HFFc6 (cell line): ENCODE measurements at regions not wholly inside any gene's neighbourhood (a gene's known extent, or its start where the extent isn't known, plus 50 kb on each side); places are given as distances from the start of the nearest gene placed in this dataset.

Experiments used
- DNase-seq: peaks from one replicate; pipeline ENCODE4 v3.0.0-alpha.2; 2018
- H3K27ac Mint-ChIP-seq: 2 replicates; pipeline ENCODE4 v1.8.0; 2020; ENCODE audit warnings: mild to moderate bottlenecking, mixed read lengths
- H3K27me3 Mint-ChIP-seq: 2 replicates; pipeline ENCODE4 v1.8.0; 2021; ENCODE audit warnings: mild to moderate bottlenecking, moderate library complexity, mixed read lengths; ENCODE audit not compliant: insufficient read depth
- H3K36me3 Mint-ChIP-seq: 2 replicates; pipeline ENCODE4 v1.8.0; 2021; ENCODE audit warnings: low read depth, mixed read lengths
- H3K4me1 Mint-ChIP-seq: 2 replicates; pipeline ENCODE4 v1.8.0; 2020; ENCODE audit warnings: low read depth, mixed read lengths
- H3K4me3 Mint-ChIP-seq: 2 replicates; pipeline ENCODE4 v1.8.0; 2020; ENCODE audit warnings: mild to moderate bottlenecking, moderate library complexity, mixed read lengths
- H3K9me3 Mint-ChIP-seq: 2 replicates; pipeline ENCODE4 v1.8.0; 2020; ENCODE audit warnings: mild to moderate bottlenecking, mixed read lengths
- TF ChIP-seq, protein P1 (sequence below): fragments of 200-600 bp; sonication (generic); IDR thresholded peaks from 2 replicates; pipeline ENCODE4 v1.5.0; 2021; ENCODE audit warnings: antibody characterized with exemption, mild to moderate bottlenecking

GRCh38 chr13:89688918-89689317, 1658.6 kb upstream of the MIR17HG start:
- no peak overlapping the region for H3K27ac Mint-ChIP-seq
- no peak for DNase-seq
- H3K27me3 Mint-ChIP-seq: no peaks in the 10 kb centered on the region
- TF ChIP-seq, protein P1, sequence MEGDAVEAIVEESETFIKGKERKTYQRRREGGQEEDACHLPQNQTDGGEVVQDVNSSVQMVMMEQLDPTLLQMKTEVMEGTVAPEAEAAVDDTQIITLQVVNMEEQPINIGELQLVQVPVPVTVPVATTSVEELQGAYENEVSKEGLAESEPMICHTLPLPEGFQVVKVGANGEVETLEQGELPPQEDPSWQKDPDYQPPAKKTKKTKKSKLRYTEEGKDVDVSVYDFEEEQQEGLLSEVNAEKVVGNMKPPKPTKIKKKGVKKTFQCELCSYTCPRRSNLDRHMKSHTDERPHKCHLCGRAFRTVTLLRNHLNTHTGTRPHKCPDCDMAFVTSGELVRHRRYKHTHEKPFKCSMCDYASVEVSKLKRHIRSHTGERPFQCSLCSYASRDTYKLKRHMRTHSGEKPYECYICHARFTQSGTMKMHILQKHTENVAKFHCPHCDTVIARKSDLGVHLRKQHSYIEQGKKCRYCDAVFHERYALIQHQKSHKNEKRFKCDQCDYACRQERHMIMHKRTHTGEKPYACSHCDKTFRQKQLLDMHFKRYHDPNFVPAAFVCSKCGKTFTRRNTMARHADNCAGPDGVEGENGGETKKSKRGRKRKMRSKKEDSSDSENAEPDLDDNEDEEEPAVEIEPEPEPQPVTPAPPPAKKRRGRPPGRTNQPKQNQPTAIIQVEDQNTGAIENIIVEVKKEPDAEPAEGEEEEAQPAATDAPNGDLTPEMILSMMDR: no peak
- H3K4me1 Mint-ChIP-seq: no peaks in the 10 kb centered on the region
- H3K36me3 Mint-ChIP-seq: no peaks in the 10 kb centered on the region
- peaks cover 22% of the 10 kb centered on the region; the same call in 1 of the 2 replicates for H3K9me3 Mint-ChIP-seq
- no peak overlapping the region for H3K4me3 Mint-ChIP-seq

DNA sequence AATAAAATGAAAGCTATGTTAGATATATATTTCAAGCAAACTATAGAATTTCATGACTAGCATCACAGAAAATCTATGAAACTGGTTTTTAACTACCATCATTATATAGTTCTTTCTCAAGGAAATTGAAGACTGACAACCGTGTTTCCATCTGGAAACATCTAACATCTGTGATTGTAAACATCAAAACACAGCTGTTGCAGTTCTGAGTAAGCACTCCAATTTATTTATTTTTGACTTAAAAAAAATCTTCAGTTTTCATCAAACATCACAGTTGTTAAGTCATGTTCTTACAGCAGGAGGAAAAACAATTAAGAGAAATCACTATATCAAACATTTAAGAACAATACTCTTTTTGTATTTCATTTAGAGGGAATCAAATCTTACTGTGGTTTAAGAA, 1653.0 kb upstream of the MIR17HG start:
- Mint-ChIP-seq H3K4me1 (no peaks in the 10 kb centered on the region), H3K27ac (no peak overlapping the region), H3K9me3 (peaks cover 19% of the 10 kb centered on the region), H3K4me3 (no peak overlapping the region), H3K36me3 (no peaks in the 10 kb centered on the region), H3K27me3 (no peaks in the 10 kb centered on the region)
- TF ChIP-seq, protein P1: no peak
- DNase-seq: no peak

DNA sequence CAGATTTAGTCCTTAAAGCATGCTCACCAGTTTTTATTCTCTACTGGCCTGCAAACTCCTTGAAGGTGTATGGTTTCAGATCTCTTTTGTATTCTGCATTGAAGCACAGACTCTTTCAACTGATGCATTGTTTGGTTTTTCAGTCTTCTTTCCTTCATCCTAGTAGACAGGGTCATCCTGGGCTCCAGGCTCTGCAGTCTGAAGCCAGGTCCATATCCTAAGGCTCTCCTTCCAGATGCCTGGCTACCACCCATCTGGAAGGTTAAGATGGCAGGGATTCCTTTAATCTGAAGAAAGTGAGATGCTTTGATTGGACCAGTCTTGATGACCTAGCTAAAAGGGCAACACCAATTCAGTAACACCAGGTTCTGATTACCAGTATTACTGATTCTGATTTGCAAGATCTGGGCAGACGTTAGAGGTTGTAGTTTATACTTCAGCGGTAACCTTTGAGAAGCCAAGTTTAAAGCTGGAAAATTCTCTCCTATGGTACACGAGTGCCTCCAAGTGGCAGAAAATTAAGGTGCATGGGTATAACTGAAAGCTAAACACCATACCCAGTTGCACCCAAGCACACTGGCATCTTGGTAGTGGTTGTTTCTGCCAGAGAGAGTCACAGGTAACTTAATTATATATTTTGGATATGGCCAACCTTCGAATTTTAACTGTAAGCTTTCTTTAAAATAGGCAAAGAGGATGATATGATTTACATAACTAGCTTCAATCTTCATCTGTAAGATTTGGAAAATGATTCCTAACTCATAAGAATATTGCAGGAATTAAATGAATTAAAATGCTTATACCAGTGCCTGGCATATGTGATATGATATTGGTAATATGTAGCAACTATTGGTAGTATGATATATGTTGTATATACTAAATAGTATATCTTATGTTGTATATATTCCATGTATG, 1651.9 kb upstream of the MIR17HG start:
- Mint-ChIP-seq H3K27me3 (no peaks in the 10 kb centered on the region), H3K36me3 (no peaks in the 10 kb centered on the region), H3K4me3 (no peak overlapping the region), H3K4me1 (no peaks in the 10 kb centered on the region), H3K27ac (no peak overlapping the region), H3K9me3 (peaks cover 17% of the 10 kb centered on the region)
- TF ChIP-seq, protein P1: peak; percentile 60
- no peak for DNase-seq

DNA sequence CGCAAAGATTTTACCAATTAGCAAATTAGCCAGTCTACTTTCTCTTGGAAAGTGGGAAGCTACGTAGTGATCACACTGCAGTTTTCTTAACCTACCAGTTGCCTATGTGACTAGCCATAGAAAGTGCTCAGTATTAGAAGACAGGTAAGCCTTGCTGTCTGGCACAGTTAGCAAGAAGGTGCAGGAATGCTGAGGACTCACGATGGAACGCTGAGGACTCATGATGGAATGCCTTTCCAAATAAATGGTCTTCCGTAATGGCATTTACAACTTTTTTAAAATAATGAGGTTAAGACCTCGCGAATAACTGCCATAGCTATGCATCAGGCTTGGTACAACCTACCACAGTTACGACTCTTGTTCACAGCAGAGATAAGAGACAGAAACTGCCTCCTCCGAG, 1645.6 kb upstream of the MIR17HG start:
- no peak overlapping the region for H3K4me3 Mint-ChIP-seq
- no peak for DNase-seq
- H3K27ac Mint-ChIP-seq: no peak overlapping the region
- no peaks in the 10 kb centered on the region for H3K27me3 Mint-ChIP-seq
- no peaks in the 10 kb centered on the region for H3K4me1 Mint-ChIP-seq
- no peaks in the 10 kb centered on the region for H3K36me3 Mint-ChIP-seq
- peaks cover 23% of the 10 kb centered on the region for H3K9me3 Mint-ChIP-seq
- TF ChIP-seq, protein P1: no peak

GRCh38 chr13:89704040-89704439, 1643.4 kb upstream of the MIR17HG start:
- TF ChIP-seq, protein P1: no peak
- no peak overlapping the region for H3K27ac Mint-ChIP-seq
- H3K36me3 Mint-ChIP-seq: no peaks in the 10 kb centered on the region
- H3K4me1 Mint-ChIP-seq: no peaks in the 10 kb centered on the region
- H3K27me3 Mint-ChIP-seq: no peaks in the 10 kb centered on the region
- H3K4me3 Mint-ChIP-seq: no peak overlapping the region
- no peak for DNase-seq
- peaks cover 18% of the 10 kb centered on the region for H3K9me3 Mint-ChIP-seq
